CD4-positive, alpha-beta T cell treated with Interleukin-6 at 100 ng/mL for 8 hours (primary cell): ENCODE measurements at regions not wholly inside any gene's neighbourhood (a gene's known extent, or its start where the extent isn't known, plus 50 kb on each side); places are given as distances from the start of the nearest gene placed in this dataset.
"Not testable (repeated sequence)": the region's sequence is repeated elsewhere in the genome, so short reads cannot be mapped to it uniquely, and the experiment has no call there.

Experiments
- DNase-seq: peaks from one replicate; pipeline ENCODE4 v3.0.0-alpha.2; 2020; ENCODE audit warnings: mixed read lengths, low spot score

DNA sequence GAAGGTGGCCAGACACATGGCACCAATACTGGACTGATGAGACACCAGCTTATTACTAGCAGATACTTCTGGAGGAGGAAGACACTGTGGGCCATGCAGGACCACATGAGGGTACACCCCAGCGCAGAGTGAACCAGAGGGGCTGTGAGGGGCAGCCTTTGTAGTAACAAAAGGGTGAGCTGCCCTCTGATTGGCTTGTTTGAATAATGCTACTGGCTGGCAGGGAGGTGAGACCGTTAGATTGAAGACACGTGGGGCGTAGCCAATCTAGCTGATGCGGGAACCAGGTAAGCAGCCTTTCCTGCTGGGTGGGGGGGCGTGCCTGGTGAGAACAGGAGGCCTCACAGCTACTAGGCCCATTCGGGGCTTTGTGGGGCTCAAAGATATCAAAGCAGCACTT is 102.8 kb upstream of the SEC14L1 start:
- no peak for DNase-seq

DNA sequence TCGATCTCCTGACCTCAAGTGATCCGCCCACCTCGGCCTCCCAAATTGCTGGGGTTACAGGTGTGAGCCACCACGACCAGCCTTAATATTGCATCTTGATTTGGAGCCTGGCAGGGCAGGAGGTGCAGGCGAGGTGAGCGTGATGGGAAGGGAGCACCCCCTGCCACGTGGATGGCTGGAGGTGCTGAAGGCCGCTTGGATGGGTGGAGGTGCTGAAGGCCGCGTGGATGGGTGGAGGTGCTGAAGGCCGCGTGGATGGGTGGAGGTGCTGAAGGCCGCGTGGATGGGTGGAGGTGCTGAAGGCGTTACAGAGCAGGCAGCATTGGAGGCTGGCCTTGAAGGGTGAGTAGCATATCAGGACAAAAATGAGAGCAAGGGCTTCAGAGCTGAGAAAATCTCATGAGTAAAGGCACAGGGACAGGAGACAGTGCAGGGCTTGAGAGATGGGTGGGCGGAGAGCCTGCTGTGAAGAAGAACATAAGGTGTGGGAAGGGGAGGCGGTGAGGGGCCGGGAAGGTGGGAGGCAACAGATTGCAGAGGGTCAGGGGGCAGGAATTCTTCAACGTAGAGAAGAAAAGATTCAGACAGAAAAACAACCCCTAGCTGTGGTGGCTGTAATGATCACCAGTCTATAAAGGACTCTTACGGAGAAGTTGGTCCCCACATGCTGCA is 101.7 kb upstream of the SEC14L1 start:
- DNase-seq = no peak

DNA sequence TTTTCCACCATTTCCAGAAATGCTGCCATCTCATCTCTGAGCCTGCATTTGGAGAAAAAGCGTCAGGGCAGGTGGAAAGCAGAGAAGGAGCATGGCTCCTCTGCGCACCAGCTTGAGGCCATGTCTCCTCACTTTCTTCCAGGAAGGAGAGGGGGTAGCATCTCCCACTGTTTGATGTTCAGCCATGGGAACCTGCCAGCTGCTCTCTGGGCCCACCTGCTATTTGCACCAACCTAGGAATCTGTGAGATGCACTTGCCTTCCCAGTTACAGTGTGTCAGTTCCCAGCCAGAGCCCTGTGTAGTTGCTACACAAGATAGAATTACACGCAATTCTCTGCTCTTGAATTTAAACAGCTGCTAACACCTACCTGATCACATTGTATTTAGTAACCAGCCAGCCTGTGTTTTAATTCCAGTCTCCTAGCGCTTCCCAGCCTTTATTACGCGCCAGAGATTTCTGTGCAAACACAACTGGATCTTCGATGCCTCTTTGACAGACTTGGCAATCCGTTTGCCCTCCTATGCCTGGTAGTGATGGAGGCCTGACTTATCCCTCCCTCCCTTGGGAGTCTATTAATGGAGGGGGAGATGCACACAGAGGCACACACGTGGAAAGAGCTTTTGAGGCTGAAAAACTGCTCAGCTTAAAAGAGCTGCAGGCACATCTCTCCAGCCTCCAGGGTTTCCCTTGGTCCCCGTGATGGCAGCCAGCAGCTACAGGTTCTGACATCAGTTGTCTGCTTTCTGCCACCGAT is 98.1 kb upstream of the SEC14L1 start:
- no peak for DNase-seq

DNA sequence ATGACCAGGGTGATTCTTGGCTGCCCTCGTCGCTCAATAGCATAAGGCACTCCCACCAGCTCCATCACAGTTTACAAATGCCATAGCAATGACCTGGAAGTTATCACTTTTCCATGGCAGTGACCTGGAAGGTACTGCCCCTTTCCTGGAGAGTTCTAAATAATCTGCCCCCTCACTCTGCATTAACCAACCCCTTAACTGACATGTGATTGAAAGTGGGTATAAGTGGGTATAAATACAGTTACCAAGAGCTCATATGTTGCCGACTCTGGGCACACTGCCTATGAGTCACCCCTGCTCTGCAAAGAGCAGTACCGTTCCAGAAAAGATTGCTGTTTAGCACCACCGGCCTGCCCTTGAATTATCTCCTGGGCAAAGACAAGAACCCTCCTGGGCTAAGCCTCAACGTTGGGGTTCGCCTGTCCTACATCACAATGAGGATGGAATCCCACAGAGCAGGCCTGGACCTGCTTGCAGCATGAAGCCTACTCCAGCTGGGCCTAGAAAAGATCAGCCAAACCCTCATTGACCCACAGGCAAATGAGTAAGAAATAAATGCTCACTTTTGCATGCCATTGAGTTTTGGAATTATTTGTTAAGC is 95.2 kb upstream of the SEC14L1 start:
- no peak for DNase-seq

DNA sequence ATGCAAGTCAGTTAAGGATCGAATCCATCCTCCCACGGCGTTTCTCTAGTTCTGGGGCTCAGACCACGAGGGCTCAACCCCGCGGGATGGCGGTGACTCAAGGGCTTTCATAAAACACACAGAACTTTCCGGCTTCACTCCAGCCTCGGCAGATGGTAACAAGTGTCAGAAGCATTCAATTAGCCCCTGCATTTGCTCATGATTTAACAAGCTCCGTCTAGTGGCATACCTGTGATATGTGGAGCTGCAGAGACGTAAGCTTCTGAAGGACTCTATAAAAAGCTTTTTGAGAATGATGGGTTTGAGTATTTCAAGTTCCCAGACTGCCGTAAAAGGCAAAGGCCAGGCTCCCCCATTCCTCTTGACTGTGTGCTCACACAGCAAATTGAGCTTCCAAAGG is 91.3 kb upstream of the SEC14L1 start:
- DNase-seq = no peak

DNA sequence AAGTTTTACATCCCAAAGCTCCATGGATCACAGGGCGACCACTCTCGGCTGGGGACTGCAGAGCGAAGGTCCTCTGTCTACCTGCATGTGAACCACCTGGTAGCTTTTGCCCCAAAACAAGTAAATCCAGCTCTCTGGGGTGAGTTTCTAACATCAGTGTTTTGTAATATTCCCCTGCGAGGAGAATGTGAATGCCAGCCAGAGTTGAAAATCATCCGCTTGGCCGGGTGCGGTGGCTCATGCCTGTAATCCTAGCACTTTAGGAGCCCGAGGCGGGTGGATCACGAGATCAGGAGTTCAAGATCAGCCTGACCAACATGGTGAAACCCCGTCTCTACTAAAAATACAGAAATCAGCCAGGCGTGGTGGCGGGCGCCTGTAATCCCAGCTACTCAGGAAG is 89.9 kb upstream of the SEC14L1 start:
- DNase-seq = not testable (repeated sequence)

DNA sequence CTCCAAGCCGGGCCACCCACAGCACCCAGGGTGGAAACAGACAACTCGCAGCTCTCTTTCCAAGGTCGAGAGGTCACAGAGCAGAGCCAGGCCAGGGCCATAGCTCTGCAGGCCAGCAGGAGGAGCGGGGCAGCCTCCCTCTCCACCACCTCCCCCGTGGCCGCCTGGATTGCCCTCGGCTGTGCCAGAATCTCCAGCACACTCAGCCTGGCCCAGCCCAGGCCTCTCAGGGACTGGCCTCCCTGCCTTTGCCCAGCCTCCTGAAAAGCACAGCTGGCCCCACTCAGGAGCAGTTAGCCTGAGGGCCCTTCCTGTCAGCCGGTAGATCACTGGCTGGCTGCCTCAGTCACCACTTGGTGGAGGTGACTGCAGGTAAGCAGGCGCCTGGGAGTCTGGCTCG is 85.8 kb upstream of the SEC14L1 start:
- DNase-seq = no peak

DNA sequence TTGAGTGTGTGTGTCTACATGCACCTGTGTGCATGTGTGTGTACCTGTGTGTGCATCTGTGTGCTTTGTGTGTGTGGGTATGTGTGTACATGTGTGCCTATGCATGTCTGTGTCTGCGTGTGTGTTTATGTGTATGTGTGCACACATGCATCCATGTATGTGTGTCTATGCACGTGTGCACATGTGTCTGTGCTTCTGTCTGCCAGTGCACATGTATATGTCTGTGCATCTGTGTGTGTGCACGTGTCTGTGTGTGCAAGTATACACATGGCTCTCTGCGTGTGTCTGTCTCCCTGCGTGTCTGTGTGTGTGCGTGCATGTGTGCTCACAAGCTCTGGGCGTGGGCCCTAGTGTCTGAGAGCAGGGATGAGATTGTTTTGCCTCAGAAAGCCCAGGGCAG is 85.3 kb upstream of the SEC14L1 start:
- DNase-seq = no peak

DNA sequence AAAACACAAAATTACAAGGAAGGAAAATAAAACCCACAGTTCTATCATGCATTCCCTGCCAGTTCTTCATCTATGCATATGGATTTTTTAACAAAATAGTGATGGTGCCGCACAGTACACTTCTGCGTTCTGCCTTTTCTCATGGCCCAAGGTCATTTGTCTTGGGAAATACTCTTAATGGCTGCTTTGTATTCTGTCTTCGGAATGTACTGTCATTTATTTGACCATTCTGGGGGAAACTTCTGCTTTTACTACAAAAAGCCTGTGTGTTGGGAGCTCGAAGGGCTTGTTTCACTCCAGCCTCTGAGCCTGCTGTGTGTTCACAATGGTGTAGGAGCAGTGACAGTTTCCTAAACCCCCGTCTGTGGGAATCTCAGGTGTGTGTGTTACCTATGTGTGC is 82.8 kb upstream of the SEC14L1 start:
- DNase-seq = no peak

DNA sequence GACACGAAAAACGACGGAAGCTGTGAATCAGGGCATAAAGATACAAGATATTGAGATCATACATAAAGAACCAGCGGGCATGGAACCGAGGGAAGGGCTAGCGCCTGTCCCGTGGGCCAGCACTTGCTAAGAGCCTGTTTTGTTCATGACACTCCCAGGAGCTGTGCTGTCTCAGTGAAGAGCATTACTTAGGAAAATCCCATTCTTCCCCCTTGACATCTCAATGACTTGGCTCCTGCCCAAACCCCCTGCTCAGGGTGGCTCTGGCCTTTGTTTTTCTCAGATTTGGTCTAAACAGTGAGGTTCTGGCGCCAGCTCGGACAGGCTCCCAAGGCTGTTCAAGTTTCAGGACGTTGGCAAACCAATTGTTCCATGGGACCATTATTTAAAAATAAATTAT is 79.1 kb upstream of the SEC14L1 start:
- no peak for DNase-seq

DNA sequence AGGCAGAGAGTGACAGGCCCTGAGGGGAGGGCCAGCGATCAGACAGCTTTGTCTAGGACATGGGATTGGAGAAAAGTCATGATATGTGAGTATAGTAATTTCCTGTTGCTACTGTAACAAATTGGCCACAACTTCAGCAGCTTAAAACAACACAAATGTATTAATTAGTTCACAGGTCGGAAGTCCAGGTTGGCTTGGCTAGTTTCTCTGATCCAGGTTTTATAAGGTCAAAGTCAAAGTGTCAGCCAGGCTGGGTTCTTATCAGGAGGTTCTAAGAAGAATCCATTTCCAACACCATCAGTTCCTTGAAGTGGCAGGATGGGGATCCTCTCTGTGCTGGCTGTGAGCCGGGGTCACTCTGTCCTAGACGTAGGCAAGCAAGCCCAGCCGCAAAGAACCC is 76.2 kb upstream of the SEC14L1 start:
- DNase-seq = no peak

DNA sequence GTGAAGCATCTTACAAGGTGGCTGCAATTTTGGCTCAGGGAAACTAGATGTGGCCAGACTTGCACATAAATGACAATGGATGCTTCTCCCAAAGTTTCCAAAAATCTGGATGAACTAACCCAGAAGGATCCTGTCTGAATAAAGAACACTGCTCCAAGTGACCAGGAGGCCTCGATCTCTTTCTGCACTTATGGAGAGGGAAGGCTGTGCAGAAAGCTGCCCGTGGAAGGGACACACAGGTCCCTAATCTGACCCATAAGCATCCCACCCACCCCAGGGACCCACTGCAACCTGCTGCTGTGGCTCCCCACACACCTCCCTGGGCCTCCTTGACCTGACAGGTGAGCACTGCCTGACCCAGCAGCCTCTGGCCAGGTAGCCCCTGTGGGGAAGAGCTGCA is 74.6 kb upstream of the SEC14L1 start:
- no peak for DNase-seq

DNA sequence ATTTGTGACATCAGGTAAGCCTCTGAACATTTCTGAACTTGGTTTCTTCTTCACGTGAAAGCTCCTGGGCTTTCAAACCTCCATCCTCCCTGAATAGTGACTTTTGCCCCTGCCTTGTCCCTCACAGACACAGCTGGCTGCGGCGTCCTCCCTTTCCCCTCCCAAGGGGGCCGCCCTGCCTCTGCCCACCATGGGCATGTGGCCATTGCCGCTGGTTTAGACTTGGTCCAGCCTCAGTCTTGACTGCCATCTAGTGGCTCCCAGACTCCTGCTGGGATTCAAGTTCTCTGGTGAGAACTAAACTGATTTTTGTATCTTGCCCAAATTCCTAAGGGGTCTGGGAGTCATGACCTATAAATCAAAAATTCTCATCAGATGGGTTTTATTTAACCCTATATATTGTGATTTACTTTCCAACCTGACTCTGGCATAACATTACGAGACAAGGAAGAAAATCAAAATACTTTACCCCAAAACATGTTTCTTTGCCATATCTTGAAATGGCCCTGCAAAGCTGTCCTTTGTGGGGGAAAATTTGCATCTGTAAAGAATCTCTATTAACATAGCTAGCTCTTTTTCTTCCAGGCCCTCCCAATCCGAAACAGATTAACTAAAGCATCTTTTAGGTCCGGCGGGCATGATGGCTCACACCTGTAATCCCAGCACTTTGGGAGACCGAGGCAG is 73.9 kb upstream of the SEC14L1 start:
- DNase-seq = peak; percentile 42

DNA sequence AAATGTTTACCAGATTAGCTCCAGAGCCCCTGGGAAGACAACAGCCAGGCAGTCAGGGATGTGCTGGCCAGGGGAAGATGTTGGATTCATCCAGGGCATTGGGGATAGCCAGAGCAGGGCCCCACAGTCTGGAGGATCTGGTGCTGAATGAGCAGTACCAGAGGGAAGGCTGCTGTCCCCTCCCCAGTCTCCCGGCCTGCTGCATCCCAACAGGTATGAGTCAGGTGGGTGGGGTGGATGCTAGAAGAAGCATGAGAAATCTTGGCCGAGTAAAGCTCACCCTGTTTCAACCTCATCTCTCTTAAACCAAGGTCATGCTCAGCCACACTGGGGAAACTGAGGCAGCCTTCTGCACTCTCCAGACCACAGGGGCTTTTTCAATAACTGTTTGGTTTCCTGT is 71.9 kb upstream of the SEC14L1 start:
- no peak for DNase-seq

DNA sequence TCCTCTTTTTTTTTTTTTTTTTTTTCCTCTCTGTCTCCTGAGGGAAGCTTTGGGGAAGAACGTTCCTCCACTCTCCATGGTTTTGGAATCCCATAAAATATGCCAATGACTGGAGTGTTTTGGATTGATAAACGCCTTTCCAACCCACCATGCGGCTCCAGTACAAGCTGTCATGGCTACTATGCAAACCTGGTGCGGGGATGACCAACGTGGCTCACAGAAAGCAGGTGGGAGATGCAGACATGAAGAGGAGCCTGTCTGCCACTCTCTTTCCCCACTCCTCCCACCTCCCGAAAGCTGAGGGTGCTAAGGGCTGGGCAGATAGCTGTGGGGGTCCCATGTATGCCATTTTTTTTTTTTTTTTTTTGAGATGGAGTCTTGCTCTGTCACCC is 69.9 kb upstream of the SEC14L1 start:
- no peak for DNase-seq

DNA sequence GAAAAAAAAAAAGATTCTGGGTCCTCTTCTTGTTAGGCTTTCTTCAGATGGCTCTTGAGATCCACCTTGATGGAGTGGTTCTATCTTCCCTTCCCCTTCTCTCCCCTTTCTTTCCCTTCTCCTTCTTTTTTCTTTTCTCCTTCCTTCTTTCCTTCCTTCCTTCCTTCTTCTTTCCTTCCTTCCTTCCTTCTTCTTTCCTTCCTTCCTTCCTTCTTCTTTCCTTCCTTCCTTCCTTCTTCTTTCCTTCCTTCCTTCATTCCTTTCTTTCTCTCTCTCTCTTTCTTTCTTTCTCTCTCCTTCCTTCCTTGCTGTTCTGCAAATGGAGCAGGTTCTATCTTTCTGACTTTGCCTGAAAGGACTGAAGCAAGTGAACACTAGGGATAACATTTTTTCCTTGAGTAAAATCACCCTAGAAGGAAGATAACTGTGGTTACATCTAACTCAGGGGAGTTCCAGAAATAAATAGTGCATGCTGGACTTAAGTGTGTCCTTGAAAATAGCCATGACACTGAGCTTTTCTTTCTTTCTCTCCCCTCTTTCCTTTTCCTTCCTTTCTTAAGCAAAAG is 68.8 kb upstream of the SEC14L1 start:
- DNase-seq = no peak

DNA sequence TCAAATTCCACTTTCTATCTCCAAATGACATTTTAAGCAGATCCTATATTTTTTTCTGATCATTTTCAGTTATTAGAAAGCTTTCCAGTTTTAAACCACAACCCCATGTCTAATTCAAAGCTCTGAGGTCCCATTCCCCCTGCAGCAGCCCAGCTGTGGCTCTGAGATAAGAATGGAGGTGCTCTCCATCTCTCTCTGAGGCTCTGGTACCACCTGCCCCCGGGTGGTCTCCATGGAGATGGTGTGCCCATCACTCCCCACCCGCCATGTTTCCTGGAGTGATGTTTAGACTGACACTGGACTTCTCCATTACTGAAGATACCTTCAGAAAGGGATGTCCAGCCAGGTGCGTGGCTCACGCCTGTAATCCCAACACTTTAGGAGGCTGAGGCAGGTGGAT is 68.1 kb upstream of the SEC14L1 start:
- no peak for DNase-seq

DNA sequence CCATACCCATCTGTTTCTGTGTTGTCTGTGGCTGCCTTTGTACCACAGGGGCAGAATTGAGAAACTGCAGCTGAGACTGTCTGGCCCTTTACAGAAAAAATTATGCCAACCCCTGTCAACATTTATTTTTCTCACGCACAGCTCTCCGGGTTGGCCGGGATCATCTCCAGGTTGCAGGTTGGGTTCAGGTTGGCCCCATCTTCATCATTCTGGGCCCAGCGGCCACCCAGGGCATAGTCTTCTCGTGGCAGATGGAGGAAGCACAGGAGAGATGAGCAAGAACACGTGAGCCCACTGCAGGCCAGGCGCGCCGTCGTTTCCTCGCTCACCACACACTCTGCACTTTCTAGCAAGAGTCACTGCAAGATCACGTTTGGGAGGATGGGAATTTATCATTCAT is 66.1 kb upstream of the SEC14L1 start:
- no peak for DNase-seq

DNA sequence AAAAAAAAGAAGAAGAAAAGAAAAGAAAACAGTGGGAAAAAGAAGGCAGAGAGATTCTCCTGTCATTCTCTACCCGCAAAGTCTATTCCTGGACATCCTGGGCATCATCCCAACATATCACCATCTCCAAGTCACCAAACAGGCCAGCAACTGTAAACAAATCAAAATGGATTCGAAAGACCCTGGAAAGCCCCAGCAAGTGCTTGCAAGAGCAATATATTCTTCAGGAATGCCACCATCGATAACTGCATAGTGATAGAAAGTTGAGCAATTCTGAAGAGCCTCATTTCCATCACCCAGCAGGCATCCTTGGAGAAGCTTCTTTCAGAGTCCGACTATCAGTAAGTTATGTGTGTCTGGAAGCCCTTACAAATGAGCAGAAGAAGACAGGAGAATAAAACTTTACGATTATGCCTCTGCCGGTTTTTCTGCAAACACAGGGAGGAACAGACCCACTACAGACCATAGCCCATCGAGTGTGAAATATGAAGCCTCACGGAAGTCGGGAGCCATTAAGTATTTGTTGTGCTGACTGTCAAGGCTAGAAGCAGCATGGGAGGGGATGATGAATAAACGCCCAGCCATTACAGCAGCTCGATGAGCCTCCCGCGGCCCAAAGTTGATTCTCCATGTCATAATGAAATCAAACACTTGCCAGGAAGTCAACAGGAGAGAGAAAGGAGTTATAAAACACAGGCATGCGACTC is 64.5 kb upstream of the SEC14L1 start:
- no peak for DNase-seq

DNA sequence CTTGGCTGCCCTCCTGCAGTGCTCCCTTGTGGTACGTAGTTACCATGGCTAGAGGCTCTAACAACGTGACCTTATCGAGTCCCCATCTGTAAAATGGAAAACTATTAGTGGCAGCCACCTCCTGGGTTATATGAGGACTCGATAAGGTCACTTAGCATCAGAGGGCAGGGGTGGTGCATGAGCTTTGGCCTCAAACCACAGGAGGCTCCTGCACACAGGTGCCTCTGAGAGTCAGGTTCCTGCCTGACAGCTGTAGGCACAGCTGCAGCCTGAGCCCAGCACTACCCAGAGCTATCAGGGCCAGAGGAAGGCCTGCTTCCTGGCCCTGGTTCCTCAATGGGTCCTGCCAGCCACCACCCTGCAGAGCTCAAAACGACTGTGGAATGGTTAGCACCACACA is 57.2 kb upstream of the SEC14L1 start:
- no peak for DNase-seq

DNA sequence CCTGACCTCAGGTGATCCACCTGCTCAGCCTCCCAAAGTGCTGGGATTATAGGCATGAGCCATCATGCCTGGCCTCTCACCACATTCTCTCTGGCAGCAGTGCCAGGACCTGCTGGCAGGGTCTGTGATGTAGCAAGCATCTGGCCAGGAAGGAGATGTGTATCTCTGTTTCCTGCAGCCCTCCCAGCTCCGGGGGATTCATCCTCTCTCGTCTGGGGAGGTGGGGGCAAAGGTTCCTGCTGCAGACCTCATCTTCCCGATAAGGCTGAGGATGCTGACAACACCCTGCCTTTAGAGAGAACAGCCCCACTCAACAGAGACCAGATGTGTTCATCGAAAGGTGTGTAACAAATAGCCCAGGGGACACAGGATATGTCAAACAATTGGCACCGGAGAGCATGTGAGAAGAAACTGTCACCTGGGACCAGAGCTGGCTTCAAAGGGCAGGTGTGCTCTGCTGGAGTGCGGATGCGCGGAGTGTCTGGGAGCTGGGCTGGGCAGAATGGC is 54.8 kb upstream of the SEC14L1 start:
- DNase-seq = no peak
